ENCODE measurements at regions not wholly inside any gene's neighbourhood (a gene's known extent, or its start where the extent isn't known, plus 50 kb on each side); places are given as distances from the start of the nearest gene placed in this dataset.

DNA sequence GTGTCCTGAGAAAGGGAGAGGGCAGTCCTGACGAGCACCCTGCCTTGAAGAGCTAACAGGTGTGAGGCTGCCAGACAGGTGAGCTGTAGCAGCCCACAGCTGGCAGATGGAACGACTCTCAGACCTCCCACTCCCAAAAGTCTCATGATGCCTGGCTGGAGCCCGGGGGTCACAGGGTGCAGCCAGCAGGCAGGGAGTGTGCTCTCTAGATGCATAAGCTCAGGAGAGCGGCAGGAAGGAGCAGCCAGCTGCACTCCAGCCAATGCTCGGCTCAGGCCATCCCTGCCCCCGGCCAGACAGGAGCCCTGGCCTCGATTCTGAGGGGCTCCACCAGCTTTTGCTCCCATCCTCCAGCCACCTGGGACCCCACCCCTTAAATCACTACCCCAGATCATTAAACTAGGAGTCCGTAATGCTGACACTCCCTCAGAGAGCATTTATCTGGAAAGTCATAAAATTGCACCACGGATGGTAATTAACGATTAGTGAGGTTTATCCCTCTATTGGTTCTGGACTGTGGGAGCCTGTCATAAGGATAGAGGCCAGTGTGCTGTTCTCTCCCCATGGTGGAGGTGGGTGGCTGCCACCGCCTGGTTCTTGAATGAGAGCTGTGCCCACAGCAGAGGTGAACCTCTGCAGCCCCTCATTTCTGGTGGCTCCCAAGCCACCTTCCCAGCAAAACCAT, 63.5 kb upstream of the ZMIZ1 start:
- DNase-seq = no peak

DNA sequence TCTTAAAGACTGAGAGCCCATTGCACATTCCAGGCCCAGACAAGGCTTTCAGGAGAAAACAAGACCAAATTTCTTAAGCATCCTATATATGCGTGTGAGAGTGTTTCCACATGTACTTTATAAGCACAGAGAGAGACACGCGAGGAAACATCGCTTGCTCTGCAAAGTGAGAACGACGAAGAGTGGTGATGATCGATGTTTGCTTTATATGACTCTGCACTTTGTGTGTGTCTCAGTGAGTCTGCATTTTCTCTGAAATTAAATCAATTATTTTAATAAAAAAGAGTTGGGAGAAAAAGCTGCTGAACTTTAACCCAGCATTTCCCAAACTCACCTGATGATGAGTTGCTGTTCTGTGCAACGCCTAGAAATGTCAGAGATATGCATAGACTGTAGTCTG, 61.7 kb upstream of the ZMIZ1 start:
- no peak for DNase-seq

GRCh38 chr10:79007421-79008319, 61.1 kb upstream of the ZMIZ1 start:
- no peak for DNase-seq

DNA sequence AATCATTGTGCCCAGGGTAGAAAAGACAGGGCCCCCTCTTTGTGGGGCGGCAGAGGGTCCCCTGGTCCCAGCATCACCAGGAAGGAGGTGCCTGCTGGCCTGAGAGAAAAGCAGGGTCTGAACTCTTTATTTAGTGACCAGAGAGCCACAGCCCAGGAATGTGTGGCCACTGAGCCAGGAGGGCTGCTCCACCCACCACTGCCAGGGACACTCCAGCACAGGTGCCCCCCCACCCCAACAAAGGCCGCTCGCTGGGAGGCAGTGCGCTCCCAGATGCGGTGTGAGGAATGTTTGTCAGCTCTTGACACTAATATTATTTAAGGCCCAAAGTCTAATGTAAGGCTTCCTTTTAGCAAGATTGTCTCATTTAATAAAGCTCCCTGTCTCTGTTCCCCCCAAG, 59.6 kb upstream of the ZMIZ1 start:
- no peak for DNase-seq

DNA sequence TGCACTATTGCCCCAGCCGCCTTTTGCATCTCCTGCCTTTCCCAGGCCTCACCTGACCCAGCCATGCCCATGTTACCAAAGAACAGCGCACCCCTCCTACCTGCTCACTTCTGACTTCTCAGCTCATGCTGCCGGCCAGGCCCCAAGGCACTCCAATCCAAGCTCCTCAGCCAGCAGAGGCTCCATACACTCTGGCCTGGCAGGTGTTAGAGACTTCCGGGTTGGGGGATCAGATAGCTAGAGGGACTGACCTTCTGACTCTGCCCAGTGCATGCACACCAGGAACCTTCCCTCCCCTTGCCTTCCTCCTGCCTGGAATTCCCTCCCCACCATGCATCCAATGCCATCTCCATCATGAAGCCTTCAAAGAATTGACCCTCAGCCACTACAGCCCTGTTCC, 56.2 kb upstream of the ZMIZ1 start:
- no peak for DNase-seq

GRCh38 chr10:79013406-79013987, 55.3 kb upstream of the ZMIZ1 start:
- no peak for DNase-seq

DNA sequence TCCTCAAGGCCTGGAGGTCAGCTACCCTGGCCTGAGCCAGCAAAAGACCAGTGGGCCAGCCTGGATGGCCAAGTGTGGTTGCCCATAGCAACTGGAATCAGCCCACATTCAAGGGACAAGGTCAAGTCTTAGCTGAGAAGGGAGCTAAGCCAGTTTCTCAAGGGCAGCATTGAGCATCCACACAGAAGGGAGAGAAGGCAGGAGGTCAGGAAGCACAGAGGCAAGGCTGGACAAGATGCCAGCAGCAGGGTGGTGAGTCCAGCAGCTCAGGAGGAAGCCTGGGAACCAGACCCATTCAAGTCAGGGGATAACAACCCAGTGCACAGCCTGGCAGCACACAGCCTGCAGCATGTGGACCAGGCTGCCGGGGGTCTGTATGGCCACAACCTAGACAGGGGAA, 54.0 kb upstream of the ZMIZ1 start:
- no peak for DNase-seq

DNA sequence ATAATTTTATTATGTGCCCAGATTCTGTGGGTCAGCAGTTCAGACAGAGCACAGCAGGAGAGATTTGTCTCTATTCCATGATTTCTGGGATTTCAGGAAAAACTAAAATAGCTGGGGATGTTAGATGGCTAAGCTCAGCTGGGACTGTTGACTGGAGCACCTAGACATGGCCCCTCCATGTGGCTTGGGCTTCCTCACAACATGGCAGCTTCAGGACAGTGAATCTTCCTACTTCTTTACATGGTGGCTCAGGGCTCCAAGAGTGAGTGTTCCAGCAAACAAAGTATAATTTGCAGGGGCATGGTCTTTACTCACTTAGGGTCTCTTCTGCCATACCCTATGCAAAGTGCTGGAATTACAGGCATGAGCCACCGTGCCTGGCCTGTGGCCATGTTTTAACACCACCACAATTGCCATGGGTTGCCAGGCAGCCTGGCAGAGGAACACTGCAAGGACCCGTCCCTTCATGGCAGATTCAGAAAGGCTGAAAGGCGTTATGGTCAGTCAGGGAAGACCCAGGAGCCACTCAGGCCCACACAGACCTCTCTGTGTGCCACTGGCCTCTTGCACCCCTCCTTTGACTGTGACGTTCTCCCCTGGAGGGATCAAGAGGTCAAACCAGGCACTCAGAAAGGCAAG, 50.8 kb upstream of the ZMIZ1 start:
- no peak for DNase-seq

GRCh38 chr10:79018521-79019011, 50.2 kb upstream of the ZMIZ1 start:
- no peak for DNase-seq

All from eye (tissue), 1 donor.